NCI-H510A (cell line): ENCODE measurements at regions not wholly inside any gene's neighbourhood (a gene's known extent, or its start where the extent isn't known, plus 50 kb on each side); places are given as distances from the start of the nearest gene placed in this dataset.

ENCODE experiments used
- DNase-seq: peaks from one replicate; lab custom pipeline; 2025; lab: John Stamatoyannopoulos, UW

- DNase-seq, result no peak
These were observed 644.5 kb downstream of the KCTD16 start for GRCh38 chr5:144815131-144815530.

- DNase-seq, result no peak
These were observed 642.1 kb downstream of the KCTD16 start for GRCh38 chr5:144812763-144813162.

GRCh38 chr5:144800169-144800568 lies 629.5 kb downstream of the KCTD16 start:
- DNase-seq, result no peak

GRCh38 chr5:144798595-144798994 lies 627.9 kb downstream of the KCTD16 start:
- no peak for DNase-seq

DNA sequence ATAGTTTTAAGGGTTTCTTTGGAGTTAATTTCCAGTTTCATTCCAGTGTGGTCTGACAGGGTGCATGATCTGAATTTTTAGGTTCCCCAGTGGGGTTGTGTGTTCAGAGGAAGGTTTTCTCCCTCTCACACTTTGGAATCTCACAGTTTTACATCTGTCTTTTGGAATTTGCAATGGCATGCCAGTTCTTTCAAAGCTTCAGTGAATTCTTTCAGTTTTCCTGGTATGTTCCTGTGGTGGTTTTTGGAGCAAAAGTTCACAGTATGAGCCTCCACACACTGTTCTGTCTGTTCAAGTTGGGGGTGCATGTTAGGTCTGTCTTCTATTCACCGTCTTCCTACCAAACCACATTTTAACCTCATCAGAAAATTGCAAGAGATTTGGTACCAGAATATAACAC lies 624.2 kb downstream of the KCTD16 start:
- no peak for DNase-seq

GRCh38 chr5:144788556-144788955 lies 617.9 kb downstream of the KCTD16 start:
- no peak for DNase-seq

GRCh38 chr5:144788046-144788445 lies 617.4 kb downstream of the KCTD16 start:
- DNase-seq, result no peak

DNA sequence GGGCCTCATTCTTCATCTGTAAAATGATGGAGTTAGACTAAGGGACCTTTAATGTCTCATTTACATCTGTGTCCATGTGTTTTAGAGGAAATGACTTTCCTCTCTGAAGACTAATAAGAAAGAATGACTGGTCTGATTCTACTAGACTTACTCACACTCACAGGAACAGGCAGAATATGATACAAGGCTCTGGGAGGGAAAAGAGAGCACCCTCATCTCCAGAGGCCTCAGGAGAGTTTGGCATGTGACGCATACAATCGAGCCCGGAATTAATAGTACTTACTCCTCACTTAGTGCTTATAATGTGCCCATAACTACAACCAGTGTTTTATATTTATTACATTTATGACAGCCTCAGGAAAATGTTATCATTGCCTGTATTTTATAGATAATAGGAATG lies 608.7 kb downstream of the KCTD16 start:
- no peak for DNase-seq

- DNase-seq, result no peak
These were observed 607.9 kb downstream of the KCTD16 start for GRCh38 chr5:144778561-144778960.

- no peak for DNase-seq
These were observed 603.5 kb downstream of the KCTD16 start for GRCh38 chr5:144774197-144774596.

GRCh38 chr5:144773628-144774027 lies 603.0 kb downstream of the KCTD16 start:
- no peak for DNase-seq

- no peak for DNase-seq
These were observed 601.1 kb downstream of the KCTD16 start for GRCh38 chr5:144771802-144772201.

- DNase-seq, result no peak
These were observed 571.7 kb downstream of the KCTD16 start for GRCh38 chr5:144742361-144742760.

DNA sequence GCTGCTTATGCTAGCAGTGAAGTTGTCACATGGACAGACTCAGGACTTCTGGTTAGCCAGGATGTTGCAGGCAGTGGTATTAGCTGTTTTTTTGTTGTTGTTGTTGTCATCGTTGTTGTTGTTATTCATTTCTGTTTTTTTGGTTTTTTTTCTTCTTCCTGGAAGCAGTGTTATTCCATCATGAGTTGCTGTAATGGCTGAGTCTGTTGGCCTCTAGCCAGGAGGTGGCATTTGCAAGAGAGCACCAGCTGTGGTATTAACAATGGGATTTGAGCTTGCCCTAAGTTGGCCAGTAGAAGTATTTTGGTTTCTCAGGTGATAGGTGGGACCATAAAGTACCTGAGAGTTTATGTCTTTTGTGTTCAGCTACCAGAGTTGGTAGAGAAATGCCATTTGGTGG lies 561.1 kb downstream of the KCTD16 start:
- no peak for DNase-seq

DNA sequence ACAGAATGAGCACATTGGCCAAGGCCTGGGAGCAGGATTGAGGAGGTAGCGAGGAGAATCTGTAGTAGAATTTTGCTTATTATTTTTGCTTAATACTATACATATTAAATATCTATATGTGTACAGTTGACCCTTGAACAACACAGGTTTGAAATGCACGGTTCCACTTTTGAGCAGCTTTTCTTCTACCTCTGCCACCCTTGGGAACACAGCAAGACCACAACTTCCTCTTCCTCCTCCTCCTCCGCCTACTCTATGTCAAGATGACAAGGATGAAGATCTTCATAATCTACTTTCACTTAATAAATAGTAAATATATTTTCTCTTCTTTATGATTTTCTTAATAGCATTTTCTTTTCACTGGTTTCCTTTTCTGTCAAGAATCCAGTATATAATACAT lies 541.4 kb downstream of the KCTD16 start:
- no peak for DNase-seq

GRCh38 chr5:144711172-144711571 lies 540.5 kb downstream of the KCTD16 start:
- no peak for DNase-seq

- DNase-seq, result no peak
These were observed 540.0 kb downstream of the KCTD16 start for GRCh38 chr5:144710637-144711036.

- DNase-seq, result no peak
These were observed 533.1 kb downstream of the KCTD16 start for GRCh38 chr5:144703776-144704175.

GRCh38 chr5:144698484-144698883 lies 527.8 kb downstream of the KCTD16 start:
- no peak for DNase-seq

- DNase-seq, result no peak
These were observed 527.2 kb downstream of the KCTD16 start for GRCh38 chr5:144697847-144698262.

GRCh38 chr5:144691936-144692335 lies 521.3 kb downstream of the KCTD16 start:
- no peak for DNase-seq

DNA sequence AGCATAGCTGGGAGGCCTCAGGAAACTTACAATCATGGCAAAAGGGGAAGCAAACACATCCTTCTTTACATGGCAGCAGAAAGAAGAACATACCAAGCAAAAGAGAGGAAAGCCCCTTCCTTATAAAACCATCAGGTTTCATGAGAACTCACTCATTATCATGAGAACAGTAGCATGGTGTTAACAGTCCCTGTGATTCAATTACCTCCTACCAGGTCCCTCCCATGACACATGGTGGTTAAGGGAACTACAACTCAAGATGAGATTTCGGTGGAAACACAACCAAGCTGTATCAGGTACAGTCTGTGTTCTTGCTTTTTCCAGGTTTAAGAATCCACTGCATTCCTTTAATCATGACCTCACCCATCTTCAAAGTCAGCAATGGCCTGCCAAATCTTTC lies 514.2 kb downstream of the KCTD16 start:
- no peak for DNase-seq

DNA sequence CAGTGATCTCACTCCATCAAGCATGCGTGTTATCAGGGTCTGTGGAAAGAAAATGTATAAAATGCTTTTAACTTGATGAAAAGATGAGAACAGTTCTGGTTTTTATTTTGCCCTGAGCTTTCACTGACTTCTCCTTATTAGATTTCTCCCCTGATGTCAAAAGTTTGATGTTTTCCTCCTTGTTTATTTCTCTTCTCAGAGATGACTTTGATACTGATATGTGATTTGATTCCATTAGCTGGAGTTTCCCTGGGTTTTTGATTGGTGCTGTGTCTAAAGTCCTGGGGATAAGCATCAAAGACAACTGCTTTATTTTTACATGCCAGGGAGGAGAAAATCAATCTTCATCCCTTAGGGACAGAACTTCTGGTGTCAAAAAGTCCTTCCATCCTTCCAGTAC lies 510.0 kb downstream of the KCTD16 start:
- DNase-seq, result no peak

DNA sequence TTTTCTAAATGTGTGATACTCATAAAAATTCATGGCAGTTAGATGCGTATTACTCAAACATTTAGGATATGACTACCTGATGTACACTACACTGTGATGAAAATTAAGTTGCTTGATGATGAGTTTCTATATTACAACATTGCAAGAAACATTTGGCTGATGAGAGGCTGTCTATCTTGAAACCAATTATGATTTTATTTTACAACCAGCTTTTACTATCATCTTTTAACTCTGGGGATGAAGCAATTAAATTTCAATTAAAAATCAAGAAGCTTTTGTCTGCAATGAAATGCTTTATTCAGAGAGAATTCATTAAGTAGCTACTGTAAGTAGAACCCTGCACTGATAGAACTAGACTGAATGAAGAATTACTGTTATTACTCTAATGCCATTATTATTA lies 500.4 kb downstream of the KCTD16 start:
- no peak for DNase-seq

DNA sequence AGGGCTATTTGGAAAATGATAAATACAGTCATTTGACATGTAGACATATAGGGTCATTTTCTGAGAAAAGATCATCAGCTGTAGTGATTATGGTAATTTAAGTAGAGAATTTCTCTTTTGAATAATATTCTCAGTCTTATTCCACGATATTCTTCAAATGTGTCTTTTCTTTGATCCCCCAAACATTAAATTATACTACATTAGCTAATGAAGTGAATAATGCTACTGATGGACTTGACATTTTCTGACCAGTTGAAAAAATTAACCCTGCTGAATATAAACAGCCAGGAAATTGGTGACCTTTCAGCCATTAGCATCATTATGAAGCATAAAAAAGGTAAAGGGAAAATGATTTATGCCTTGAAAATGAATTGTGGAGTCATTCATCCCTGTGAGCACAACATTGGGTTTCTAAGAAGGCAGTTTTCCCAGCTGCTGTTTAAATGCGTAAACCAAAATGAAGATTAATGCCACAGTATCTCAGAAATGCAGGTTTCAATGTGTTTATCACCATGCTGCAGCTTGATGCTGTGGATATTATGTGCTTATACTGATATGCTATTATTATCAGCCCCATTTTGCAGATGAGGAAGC lies 489.1 kb downstream of the KCTD16 start:
- DNase-seq, result no peak
